Stimulated activated CD4-positive, alpha-beta T cell treated with anti-CD3 and anti-CD28 coated beads, Interleukin-12 subunit alpha, Interleukin-12 subunit beta, amount 100 ng/mL, for 48 hours (primary cell): ENCODE measurements at regions not wholly inside any gene's neighbourhood (a gene's known extent, or its start where the extent isn't known, plus 50 kb on each side); places are given as distances from the start of the nearest gene placed in this dataset.
"Not testable (repeated sequence)": the region's sequence is repeated elsewhere in the genome, so short reads cannot be mapped to it uniquely, and the experiment has no call there.

ENCODE experiments used
- DNase-seq, 3 donors: peaks; one replicate each; pipeline ENCODE4 v3.0.0-alpha.2; 2020; ENCODE audit warnings: low read depth in 2 of 3, low spot score in 1 of 3

DNA sequence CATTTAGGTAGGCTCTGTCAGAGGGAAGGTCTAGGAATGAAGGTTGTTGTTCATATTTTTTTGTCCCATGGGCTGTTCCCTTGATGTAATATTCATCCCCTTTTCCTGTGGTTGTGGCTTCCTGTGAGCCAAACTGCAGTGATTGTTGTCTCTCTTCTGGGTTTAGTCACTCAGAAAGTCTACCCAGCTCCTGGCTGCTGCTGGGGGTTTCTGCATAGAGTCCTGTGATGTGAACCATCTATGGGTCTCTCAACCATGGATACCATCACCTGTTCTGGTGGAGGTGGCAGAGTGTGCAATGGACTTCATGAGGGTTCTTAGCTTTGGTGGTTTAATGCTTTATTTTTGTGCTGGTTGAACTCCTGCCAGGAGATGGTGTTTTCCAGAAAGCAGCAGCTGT, 122.8 kb downstream of the ZC4H2 start:
- DNase-seq, result no peak

DNA sequence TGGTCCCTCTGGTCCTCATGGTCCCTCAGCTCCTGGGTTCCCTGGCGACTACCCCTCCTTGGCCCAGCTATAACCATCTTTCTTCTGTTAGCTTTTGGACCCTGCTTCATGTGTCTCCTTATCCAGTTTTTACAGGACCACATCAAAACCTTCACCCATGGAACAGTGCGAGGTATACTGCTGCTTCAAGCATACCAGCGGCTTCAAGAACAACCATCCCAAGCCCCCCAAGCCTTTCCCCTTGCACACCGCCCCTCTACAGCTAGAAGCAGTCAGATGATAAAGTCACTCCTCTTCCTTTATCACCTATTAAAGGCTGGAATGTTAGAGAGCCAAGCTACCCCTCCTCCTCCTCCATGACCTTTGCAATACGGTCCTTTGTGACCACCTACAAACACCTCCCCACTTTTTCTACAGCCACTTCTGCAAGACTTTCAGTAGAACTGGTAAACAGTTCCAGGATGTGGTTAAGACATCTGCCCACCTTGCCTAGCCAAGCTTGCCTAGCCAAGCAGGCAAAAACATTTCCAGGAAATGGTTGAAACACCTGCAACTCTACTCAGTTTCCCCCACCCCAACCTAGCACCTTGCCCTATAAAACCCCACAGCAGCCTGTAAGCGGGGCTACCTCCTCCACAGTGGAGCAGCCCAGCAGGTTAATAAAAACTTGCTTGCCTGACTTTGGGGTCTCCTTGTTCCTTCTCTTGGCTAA, 125.7 kb downstream of the ZC4H2 start:
- no peak for DNase-seq

DNA sequence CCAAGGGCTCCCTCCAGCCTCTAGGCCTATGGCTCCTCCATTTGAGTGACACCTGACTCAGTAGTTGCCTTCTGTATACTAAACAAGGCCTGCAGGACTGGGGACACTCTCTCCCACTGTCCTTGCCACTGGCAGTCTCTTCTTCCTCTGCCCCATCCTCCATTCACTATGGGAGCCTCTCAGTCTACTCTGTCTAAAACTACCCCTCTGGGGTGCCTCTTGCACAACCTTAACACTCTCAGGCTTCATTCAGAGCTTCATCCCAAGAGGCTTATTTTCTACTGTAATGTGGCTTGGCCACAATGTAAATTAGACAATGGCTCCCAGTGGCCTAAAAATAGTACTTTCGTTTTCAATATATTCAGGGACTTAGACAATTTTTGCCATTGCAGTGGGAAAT, 133.0 kb downstream of the ZC4H2 start:
- DNase-seq, result no peak

DNA sequence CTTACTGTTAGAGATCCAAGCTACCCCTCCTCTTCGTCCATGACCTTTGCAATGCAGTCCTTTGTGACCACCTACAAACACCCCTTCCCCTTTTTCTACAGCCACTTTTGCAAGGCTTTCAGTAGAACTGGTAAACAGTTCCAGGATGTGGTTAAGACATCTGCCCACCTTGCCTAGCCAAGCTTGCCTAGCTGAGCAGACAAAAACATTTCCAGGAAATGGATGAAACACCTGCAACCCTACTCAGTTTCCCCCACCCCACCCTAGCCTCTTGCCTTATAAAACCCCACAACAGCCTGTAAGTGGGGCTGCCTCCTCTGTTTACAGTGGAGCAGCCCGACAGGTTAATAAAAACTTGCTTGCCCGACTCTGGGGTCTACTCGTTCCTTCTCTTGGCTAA, 133.8 kb downstream of the ZC4H2 start:
- peak in 1 of 3 donors; percentile 10 for DNase-seq

DNA sequence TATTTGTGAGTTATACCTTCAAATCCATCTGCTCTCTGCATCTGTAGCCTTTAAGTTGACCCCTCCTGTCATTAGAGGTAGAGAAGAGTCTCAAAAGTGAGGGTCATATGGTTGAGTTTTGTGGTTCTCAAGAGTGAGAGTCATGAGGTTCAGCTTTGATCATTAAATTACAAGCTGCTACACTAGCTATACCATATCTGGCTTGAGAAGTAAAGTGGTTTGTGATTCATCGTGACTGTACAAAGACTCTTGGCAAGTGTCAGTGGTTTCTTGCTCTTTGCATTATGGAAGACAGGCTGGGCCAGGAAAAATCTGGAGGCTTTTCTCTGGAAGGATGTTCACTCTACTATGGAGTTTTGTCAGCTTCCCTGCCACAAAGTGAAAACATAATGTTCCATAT, 170.6 kb downstream of the ZC4H2 start:
- no peak for DNase-seq

DNA sequence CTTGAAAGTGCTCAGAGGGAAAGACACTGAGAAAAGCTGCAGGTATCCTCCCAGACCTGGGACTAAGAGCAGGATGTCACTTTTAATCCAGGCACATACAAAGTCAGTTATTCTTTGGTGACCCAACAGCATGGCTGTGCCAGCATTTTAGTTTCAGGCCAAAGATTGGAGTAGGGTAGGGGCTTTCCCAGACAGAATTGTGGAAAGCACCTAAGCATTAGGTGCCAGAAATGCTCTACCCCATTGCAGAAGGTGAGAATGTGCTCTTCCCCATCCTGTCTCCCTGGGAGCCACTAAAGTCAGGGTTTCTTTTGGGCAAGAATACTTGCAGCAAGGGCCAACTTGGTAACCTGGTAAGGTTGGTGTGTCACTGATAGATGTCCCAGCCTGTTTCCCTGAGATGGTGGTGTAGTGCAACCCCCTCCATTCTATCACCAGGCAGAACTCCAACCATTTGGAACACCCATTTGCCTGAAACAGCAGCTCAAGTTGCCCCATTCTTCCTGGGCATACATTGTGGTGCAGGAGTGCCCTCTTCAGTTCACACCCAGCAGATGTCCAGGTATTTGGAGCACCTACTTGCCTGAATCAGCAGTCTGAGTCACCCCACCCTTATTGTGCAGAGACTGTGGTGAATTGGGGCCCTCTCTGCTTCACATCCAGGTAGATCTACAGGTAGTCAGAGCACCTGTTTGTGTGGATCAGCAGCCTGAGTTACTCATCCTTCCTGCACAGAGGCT, 183.5 kb downstream of the ZC4H2 start:
- no peak for DNase-seq

DNA sequence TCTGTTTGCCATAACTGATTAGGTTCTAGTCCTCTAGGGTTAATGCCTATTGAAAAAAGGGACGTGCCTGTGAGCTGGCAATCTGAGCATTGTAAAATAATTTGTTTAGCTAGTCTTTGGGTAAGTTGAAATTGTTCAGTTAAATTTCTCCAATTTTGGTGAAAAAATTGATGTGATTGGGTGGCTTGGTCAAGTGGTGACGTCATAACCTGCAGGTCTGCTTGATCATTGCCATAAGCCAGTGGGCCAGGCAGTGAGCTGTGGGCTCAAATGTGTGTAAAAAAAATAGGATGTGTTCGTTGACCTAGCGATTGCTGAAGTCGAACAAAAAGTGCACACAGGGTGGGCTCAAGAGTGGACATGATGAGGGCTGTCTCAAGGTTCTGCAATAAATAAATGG, 193.3 kb downstream of the ZC4H2 start:
- no peak for DNase-seq

DNA sequence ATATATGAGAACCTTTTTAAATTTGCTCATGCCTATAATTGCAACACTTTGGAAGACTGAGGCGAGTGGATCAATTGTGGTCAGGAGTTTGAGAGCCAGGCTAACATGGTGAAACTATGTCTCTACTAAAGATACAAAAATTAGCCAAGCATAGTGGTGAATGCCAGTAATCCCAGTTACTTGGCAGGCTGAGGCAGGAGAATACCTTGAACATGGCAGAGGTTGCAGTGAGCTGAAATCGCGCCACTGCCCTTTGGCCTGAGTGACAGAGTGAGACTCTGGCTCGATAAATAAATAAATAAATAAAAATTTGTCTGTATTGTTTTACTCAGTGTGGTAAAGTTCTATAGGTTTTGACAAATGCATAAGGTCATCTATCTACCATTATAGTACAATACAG, 218.2 kb downstream of the ZC4H2 start:
- DNase-seq, result no peak

DNA sequence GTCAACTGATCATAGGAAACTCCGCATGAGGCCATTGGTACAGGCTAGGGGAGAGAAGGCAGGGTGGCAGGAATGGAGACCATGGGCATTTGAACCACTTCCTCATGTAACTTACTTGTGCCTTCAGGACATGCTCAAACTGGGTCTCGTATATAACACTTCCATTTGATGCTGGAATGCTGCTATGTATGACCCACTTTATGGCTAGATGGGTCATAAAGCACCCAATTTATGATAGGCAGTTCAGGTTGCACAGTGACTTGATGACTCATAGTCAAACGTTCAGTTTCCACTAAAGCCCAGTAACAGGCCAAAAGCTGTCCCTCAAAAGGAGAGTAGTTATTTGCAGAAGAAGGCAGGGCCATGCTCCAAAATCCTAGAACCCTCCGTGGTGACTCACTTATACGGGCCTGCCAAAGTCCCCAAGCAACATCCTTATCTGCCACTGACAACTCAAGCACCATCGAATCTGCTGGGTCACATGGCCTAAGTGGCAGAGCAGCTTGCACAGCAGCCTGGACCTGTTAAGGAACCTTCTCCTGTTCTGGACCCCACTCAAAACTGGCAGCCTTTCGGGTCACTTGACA, 236.4 kb downstream of the ZC4H2 start:
- DNase-seq, result no peak

DNA sequence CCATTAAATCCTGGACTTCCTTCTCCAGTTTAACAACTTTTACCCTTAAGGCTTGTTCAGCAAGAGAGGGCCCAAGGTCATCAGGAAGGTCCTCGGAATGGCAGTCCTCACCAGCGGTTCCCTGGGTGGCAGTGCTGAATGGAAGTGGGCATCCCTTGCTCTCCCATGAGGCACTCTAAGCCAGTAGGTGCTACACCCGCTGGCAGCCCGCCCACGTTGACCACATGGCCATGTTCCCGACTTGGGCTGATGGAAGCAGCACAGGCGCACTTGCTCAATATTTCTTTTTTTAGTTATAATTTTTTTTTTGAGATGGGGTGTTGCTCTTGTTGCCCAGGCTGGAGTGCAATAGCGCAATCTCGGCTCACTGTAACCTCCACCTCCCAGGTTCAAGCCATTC, 277.9 kb downstream of the ZC4H2 start:
- DNase-seq, result no peak

DNA sequence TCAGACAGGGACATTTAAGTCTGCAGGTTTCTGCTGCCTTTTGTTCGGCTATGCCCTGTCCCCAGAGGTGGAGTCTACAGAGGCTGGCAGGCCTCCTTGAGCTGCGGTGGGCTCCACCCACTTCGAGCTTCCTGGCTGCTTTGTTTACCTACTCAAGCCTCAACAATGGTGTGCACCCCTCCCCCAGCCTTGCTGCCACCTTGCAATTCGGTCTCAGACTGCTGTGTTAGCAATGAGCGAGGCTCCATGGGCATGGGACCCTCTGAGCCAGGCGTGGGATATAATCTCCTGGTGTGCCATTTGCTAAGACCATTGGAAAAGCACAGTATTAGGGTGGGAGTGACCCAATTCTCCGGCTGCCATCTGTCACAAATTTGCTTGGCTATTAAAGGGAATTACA, 280.9 kb downstream of the ZC4H2 start:
- DNase-seq, result not testable (repeated sequence)

DNA sequence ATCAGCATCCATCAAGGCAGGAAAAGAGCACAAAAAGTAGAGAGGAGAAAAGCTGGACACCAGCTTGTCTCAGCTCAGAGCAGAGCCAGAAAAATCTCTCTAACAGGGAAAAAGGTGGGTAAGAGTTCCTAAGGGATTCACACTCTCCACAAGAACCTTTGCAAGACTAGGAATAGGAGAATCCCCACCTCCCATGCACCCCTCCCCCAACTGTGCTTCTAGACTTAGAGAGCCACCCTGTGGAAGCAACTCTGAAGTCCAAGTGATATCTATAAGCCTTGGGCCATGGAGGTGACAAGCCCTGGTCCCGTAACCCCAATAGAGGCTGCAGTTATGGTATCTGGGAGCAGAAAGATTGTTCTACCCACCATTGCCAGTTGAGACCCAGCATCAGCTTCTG, 267.6 kb upstream of the MTMR8 start:
- no peak for DNase-seq

DNA sequence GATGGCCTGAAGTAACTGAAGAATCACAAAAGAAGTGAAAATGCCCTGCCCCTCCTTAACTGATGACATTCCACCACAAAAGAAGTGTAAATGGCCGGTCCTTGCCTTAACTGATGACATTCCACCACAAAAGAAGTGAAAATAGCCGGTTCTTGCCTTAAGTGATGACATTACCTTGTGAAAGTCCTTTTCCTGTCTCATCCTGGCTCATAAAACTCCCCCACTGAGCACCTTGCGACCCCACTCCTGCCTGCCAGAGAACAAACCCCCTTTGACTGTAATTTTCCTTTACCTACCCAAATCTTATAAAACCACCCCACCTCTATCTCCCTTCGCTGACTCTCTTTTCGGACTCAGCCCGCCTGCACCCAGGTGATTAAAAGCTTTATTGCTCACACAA, 262.0 kb upstream of the MTMR8 start:
- not testable (repeated sequence) for DNase-seq

DNA sequence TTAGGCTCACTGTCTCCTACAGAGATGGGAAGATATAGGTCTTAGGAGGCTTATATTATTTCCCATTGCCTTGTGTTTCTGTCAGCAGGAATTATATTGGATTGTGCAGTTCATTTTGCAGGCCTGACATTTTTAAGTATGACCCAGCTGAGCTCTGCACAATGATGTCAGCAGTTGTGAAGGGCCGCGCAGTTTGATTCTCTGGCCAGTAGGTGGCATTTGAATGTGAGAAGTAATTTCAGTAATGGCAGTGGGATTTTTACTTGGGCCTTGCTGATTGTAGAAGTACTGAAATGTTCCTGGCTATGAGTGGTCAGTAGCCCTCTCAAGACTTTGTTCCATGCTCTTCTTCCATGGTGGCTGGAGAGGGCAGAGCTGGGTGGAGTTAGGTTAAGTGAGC, 247.2 kb upstream of the MTMR8 start:
- DNase-seq, result peak in 1 of 3 donors; percentile 3
